LNCaP clone FGC (cell line): ENCODE measurements at regions not wholly inside any gene's neighbourhood (a gene's known extent, or its start where the extent isn't known, plus 50 kb on each side); places are given as distances from the start of the nearest gene placed in this dataset.

Experiments used
- DNase-seq: peaks from one replicate; pipeline ENCODE4 v3.0.0-alpha.2; 2011; ENCODE audit warnings: low read depth
- H3K4me3 ChIP-seq: 2 replicates; pipeline ENCODE4 v1.5.1; 2011; ENCODE audit warnings: mild to moderate bottlenecking, low read depth, low read length, control low read depth
- TF ChIP-seq, protein P1 (sequence below): IDR thresholded peaks from 2 replicates; pipeline ENCODE4 v1.5.1; 2012; ENCODE audit warnings: mild to moderate bottlenecking; ENCODE audit not compliant: control insufficient read depth, insufficient read depth; ENCODE audit errors: extremely low read depth

DNA sequence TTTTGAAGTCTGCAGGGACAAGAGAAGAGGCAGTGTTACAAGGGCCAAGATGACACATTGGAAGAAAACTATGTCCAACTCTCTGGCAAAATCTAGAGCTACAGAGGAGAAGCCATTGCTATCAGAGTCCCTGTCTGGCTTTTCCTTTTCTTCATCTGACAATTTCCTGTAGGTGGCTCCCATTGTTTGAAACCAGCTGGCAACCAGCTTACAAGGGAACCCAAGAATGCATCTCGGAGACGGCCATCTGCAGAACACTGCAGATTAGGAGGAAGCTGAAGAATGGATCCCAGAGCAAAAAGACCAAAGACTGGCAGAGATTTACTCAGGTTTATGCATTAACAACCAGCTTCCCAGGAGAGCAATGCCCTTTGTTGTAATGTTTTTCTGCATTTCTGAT, 216.2 kb upstream of the CTSO start:
- DNase-seq = no peak
- TF ChIP-seq, protein P1, sequence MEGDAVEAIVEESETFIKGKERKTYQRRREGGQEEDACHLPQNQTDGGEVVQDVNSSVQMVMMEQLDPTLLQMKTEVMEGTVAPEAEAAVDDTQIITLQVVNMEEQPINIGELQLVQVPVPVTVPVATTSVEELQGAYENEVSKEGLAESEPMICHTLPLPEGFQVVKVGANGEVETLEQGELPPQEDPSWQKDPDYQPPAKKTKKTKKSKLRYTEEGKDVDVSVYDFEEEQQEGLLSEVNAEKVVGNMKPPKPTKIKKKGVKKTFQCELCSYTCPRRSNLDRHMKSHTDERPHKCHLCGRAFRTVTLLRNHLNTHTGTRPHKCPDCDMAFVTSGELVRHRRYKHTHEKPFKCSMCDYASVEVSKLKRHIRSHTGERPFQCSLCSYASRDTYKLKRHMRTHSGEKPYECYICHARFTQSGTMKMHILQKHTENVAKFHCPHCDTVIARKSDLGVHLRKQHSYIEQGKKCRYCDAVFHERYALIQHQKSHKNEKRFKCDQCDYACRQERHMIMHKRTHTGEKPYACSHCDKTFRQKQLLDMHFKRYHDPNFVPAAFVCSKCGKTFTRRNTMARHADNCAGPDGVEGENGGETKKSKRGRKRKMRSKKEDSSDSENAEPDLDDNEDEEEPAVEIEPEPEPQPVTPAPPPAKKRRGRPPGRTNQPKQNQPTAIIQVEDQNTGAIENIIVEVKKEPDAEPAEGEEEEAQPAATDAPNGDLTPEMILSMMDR = no peak
- H3K4me3 ChIP-seq = no peak overlapping the region

DNA sequence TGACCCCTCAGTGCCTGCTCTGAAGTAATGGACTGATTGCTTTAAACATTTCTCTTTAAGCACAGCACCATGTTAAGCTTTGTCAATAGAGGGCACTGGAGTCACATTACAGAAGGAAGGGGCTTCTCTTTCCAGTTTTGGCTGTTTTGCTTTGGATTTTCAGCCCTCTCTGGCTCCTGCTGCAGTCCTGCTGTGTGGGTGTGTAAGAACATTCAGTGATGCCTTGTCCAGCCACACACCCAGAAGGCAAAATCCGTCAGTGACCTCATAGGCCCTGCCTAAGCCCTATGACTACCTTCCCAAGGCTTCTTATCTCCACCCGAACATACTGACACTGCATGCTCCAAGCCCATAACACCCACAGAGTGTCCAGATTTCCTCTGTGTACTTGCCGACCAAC, 215.3 kb upstream of the CTSO start:
- no peak for DNase-seq
- TF ChIP-seq, protein P1 = peak; percentile 43
- H3K4me3 ChIP-seq = no peak overlapping the region

DNA sequence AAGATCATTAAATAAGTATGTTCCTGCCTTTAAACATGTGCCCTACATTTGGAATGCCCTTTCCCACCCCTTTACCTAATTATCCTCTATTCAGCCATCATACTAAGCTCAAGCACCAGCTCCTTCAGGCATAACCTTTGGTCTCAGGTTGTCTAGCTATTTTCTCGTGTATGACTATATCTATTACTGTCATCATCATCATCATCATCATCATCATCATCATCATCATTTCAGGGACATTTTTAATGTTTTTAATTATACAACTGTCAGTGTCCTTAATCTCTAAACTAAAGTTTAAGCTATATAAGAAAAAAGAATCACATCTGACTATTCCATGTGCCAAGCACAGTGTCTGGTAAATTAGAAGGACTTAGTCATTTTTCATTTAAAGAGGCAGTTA, 214.6 kb upstream of the CTSO start:
- DNase-seq = no peak
- TF ChIP-seq, protein P1 = no peak
- H3K4me3 ChIP-seq = no peak overlapping the region

DNA sequence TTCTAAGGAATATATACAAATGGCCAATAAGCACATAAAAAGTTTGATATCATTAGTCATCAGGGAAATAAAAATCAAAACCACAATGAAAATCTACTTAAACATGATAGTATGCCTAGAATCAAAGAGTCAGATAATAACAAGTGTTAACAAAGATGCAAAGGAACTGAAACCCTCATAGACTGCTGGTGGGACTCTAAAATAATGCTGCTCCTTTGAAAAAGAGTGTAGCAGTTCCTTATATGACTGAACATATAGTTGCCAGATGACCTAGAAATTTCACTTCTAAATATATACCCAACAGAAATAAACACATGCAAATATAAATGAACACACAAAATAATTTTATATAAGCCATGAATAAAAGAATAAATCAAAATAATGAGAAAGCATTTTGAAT, 205.1 kb upstream of the CTSO start:
- no peak overlapping the region for H3K4me3 ChIP-seq
- TF ChIP-seq, protein P1 = no peak
- no peak for DNase-seq

DNA sequence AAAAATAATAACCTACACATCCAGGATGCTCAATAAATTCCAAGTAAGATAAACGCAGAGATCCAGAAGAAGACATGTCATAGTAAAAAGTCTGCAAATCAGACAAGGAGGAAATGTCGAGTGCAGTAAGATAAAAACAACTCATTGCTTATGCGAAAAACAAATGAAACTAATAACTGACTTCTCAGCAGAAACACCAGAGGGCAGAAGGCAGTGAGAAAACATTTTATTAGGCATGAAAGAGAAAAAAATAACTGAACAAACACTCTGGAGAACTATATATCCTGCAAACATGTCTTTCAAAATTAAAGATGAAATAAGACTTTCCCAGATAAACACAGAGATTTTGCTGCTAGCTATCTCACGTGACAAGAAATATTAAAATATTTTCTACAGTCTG, 201.3 kb upstream of the CTSO start:
- DNase-seq = no peak
- no peak overlapping the region for H3K4me3 ChIP-seq
- TF ChIP-seq, protein P1 = peak; percentile 33; the same call in 1 of the 2 replicates

DNA sequence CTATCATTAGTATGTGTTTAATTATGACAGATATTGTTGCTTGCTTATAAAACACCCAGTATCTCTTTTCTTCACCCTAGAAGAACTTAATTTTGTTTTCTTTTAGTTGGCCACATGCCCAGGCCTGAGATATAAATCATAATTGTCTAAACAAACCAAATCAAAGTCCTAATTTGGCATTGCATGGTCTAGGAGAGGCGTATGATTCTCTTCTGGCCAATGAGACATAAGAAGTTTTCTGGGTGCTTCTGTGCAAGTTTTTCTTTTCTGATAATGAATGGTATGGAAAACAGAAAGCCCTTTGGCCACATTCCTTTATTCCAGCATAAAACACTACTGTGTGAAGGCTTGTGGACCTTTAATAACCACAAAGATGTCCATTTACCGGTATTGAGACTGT, 192.9 kb upstream of the CTSO start:
- H3K4me3 ChIP-seq = no peak overlapping the region
- TF ChIP-seq, protein P1 = no peak
- DNase-seq = no peak

DNA sequence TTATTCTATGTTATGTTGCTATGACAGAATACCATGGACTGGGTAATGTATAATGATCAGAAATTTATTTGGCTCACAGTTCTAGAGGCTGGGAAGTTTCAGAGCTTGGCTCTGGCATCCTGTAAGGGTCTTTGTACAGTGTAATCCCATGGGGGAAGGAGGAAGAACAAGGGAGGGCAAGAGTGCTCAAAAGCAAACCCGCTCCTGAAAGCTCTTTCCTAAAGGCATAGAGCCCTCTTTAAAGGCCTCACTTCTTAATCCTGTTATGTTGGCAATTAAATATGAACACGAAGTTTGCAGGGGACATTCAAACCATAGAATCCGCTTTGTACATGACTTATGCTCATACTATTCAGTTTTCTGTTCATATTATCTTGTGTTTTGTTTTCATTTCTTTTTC, 191.3 kb upstream of the CTSO start:
- no peak for DNase-seq
- no peak overlapping the region for H3K4me3 ChIP-seq
- TF ChIP-seq, protein P1 = no peak
